Neural crest cell (in vitro differentiated cells): ENCODE measurements at regions not wholly inside any gene's neighbourhood (a gene's known extent, or its start where the extent isn't known, plus 50 kb on each side); places are given as distances from the start of the nearest gene placed in this dataset.

Experiments used
- DNase-seq: peaks from one replicate; pipeline ENCODE4 v3.0.0; 2021; ENCODE audit warnings: low read depth, mixed read lengths, low spot score
- H3K27ac Mint-ChIP-seq: one replicate; pipeline ENCODE4 v1.8.0; 2021; ENCODE audit warnings: mild to moderate bottlenecking, mixed read lengths; ENCODE audit not compliant: unreplicated experiment
- H3K27me3 Mint-ChIP-seq: 2 replicates; pipeline ENCODE4 v1.8.0; 2021; ENCODE audit warnings: low read depth, mild to moderate bottlenecking, mixed read lengths
- H3K36me3 Mint-ChIP-seq: 2 replicates; pipeline ENCODE4 v1.8.0; 2021; ENCODE audit warnings: low read depth, mild to moderate bottlenecking, mixed read lengths
- H3K4me1 Mint-ChIP-seq: 2 replicates; pipeline ENCODE4 v1.8.0; 2021; ENCODE audit warnings: mixed read lengths
- H3K4me3 Mint-ChIP-seq: one replicate; pipeline ENCODE4 v1.8.0; 2021; ENCODE audit warnings: mild to moderate bottlenecking, mixed read lengths
- H3K9me3 Mint-ChIP-seq: 2 replicates; pipeline ENCODE4 v1.8.0; 2021; ENCODE audit warnings: mixed read lengths
- TF ChIP-seq, protein P1 (sequence below): fragments of 200-600 bp; sonication (generic); conservative IDR thresholded peaks from 2 replicates; pipeline ENCODE4 v1.5.0; 2021; ENCODE audit warnings: antibody characterized with exemption, mild to moderate bottlenecking

DNA sequence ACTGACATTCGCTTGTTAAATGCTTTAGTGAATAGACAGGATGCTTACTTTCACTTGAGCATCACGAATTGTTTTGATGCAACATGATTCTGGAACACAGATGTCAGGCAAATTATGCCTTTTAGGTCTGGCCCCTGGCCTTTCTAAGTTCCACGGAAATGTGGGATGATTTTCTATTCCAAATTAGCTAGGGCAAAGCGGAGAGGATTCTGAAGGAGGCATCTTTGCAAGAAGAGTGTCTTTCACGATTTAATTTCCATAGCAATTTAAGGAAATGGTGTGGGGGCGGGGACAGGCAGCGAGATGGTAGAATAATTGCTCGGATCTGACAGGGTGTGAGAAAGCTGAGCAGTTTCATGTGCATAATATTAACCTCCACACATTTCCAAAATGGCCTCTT is 238.5 kb upstream of the KCNMB2 start:
- Mint-ChIP-seq H3K27me3 (no peaks in the 10 kb centered on the region), H3K4me1 (peaks cover 11% of the 10 kb centered on the region), H3K27ac (no peak overlapping the region), H3K4me3 (no peak overlapping the region), H3K9me3 (no peaks in the 10 kb centered on the region), H3K36me3 (no peaks in the 10 kb centered on the region)
- TF ChIP-seq, protein P1, sequence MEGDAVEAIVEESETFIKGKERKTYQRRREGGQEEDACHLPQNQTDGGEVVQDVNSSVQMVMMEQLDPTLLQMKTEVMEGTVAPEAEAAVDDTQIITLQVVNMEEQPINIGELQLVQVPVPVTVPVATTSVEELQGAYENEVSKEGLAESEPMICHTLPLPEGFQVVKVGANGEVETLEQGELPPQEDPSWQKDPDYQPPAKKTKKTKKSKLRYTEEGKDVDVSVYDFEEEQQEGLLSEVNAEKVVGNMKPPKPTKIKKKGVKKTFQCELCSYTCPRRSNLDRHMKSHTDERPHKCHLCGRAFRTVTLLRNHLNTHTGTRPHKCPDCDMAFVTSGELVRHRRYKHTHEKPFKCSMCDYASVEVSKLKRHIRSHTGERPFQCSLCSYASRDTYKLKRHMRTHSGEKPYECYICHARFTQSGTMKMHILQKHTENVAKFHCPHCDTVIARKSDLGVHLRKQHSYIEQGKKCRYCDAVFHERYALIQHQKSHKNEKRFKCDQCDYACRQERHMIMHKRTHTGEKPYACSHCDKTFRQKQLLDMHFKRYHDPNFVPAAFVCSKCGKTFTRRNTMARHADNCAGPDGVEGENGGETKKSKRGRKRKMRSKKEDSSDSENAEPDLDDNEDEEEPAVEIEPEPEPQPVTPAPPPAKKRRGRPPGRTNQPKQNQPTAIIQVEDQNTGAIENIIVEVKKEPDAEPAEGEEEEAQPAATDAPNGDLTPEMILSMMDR = no peak
- DNase-seq = no peak

DNA sequence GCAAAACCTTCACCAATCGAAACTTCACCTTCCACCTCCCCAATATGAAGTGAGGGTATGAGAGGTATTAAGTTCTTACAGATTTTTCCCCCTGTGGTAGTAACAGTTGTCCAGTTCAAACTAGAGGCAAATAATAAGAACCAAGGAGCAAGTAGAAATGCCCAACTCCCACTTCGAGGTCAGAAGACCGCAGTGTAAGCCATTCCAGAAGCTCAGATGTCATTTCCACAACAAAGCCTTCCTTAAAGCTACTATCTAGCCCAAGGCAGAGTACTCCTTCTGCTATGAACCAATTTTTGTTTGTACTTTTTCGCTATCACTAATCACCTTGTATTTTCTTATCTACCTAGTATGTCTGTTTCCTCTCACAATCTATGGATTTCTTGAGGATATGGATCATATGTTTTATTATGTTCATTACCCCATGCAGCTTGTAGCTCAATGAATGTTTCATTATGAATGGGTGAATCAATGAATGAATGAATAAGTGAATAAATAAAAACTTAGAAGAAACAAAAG is 235.7 kb upstream of the KCNMB2 start:
- no peak overlapping the region for H3K27ac Mint-ChIP-seq
- H3K27me3 Mint-ChIP-seq = no peaks in the 10 kb centered on the region
- no peaks in the 10 kb centered on the region for H3K9me3 Mint-ChIP-seq
- TF ChIP-seq, protein P1 = no peak
- DNase-seq = no peak
- H3K36me3 Mint-ChIP-seq = no peaks in the 10 kb centered on the region
- peaks cover 11% of the 10 kb centered on the region for H3K4me1 Mint-ChIP-seq
- H3K4me3 Mint-ChIP-seq = no peak overlapping the region

DNA sequence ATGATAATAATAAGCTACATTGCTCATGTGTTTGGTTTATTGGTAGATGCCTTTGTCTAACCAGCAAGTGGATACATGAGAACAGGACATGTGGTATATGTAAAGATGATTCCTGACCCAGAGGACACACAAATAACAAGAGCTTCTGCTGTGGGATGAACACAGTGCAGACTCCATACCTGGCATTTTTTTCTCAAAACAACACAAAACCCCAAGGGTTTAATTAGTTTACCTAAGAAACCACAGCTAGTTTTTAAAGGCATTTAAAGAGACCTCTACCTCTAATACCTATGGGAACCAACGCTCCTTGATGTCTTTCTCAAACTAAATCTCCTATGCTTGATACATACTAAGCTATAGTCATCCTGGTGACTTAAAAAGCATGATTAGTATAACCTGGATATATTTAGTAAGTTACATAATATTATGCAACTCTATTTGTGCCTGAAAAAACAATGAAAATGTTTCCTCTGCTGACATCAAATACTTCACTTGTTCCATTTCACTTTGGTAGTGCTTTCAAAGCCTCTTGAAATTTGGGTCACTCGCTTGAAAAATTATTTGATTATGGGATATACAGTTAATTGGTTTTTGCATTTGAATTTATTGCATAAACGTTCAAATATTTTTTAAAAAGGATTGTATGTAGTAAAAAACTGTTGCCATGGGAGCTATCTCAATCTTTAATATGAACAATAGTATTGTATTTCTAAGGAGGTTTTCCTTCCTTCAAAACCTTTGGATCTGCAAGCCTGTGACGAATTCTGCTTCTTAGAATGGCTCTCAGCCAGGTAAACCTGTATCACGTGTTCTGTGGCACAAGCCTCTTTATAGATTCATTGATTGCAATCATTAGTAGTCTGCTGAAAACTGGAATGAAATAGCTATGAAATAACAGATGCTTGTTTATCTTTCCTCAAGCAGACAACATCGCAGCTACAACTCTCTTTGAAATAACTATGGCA is 233.0 kb upstream of the KCNMB2 start:
- no peak for DNase-seq
- H3K27me3 Mint-ChIP-seq = no peaks in the 10 kb centered on the region
- no peaks in the 10 kb centered on the region for H3K36me3 Mint-ChIP-seq
- H3K4me3 Mint-ChIP-seq = no peak overlapping the region
- TF ChIP-seq, protein P1 = no peak
- no peak overlapping the region for H3K27ac Mint-ChIP-seq
- H3K4me1 Mint-ChIP-seq = peaks cover 9% of the 10 kb centered on the region
- H3K9me3 Mint-ChIP-seq = no peaks in the 10 kb centered on the region

DNA sequence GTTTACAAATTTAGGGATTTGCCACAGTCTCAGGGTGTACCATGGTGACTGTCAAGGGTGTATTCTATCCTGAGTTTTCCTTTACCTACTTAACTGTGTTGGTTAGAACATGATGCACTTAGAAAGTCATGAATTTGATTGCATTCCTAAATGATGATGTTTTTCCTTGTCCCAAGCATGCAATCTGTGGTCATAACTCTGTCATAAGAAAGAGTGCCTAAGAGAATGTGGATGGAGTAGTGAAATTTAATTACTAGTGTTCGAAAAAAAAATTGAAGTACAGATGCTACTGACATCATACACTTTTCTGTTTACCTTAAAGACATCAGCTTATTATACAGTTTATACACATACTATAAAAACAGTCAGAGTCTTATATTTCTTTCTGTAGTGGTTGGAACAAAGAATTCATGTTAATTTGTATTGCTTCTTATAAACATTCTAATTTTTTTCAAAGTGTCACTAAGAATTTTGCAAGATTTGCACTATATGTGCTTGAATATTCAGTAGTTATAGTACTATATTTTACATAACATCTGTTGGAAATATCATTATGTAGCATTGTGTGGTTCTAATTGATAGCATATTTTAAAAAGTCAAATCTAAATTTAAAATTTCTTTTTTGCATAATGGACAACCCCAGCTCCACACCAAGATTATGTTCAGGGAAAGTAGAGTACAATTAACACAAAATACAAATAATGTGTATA is 231.3 kb upstream of the KCNMB2 start:
- Mint-ChIP-seq H3K4me3 (no peak overlapping the region), H3K36me3 (no peaks in the 10 kb centered on the region), H3K27me3 (no peaks in the 10 kb centered on the region), H3K27ac (no peak overlapping the region), H3K9me3 (no peaks in the 10 kb centered on the region), H3K4me1 (peaks cover 9% of the 10 kb centered on the region)
- TF ChIP-seq, protein P1 = no peak
- no peak for DNase-seq

DNA sequence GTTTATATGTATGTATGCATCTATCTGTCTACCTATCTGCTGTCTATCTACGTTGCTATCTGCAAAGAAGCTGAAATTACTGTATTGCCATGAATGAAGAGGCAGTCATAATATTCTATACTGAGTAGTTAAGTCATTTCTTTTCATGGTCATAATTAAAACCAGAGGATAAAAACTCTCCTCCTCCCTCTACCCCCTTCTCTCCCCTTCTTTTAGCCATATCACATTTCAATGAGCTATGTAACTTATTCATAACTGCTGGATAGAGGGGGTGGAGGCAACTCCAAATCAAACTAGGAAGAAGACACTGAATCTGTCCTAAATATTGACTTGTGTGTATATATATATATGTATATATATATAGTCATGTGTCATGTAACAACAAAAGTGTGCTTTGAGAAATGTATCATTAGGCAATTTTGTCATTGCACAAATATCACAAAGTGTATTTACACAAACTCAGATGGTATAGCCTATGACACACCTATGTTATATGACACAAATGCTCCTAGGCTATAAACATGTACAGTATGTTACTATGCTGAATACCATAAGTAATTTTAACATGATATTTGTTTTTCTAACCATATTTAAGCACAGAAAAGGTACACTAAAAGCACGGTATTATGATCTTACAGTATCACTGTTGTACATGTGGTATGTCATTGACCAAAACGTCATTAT is 229.7 kb upstream of the KCNMB2 start:
- Mint-ChIP-seq H3K9me3 (no peaks in the 10 kb centered on the region), H3K4me3 (no peak overlapping the region), H3K27me3 (no peaks in the 10 kb centered on the region), H3K36me3 (no peaks in the 10 kb centered on the region), H3K27ac (no peak overlapping the region), H3K4me1 (peaks cover 8% of the 10 kb centered on the region)
- DNase-seq = no peak
- TF ChIP-seq, protein P1 = no peak
